HG02943 (cell line): ENCODE measurements at regions not wholly inside any gene's neighbourhood (a gene's known extent, or its start where the extent isn't known, plus 50 kb on each side); places are given as distances from the start of the nearest gene placed in this dataset.

ENCODE experiments used
- ATAC-seq: cut with Tn5 transposase; IDR thresholded peaks from one replicate; pipeline ENCODE4 v1.9.1; 2021; ENCODE audit warnings: mild to moderate bottlenecking, low read depth, moderate library complexity; ENCODE audit not compliant: unreplicated experiment

DNA sequence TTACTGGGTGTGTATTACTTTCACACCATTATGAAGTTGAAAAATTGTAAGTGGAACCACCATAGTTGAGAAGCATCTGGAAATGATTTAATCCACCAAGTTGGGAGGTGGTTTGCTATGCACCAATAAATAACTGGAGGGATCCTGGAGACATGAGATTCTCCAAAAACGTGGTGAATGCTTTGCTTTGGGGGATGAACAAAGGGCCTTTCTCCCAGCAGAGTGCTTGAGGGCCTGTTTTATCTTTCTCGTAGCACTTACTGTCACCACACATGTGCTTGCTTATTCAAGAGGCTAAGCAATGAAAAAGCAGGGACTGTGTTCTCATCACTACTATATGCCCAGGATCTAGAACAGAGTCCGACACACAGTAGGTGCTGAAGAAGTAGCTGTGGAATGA, 371.1 kb downstream of the DHX35 start:
- ATAC-seq = no peak

DNA sequence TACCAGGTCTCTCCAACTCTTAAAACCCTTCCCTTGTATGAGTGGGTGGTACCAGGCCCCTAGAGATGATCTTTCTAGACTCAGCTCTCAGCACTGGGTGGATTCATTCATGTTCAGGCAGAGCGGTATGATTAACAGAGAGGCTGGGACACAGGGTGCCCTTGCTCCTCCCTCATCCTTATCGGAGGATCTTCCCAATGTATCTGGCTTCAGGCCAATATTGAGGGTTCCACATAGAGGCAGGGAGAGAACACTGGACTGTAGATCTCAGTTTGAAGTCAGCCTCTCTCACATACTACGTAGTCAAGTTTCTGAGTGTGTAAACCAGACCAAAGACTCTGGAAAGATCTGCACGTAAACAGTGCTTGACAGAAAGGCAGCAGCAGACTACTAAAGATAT, 366.2 kb downstream of the DHX35 start:
- no peak for ATAC-seq

DNA sequence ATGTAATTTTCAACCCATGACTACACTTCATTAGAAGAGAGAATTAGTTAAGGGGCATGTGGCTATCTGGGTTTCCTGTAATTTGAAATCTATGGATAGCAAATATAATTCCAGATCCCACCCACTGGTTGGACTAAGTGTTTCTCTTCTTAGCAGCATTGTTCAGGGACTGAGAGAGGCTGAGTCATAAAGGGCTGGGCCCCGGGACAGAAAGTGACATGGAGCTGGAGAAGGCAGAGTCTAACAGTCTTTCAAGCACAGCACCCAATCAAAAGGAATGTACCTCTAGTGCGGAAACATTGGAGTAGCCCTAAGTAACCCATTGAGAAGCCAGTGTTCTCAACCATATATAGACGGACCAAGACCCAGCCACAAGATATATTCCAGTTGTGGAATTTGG, 363.9 kb downstream of the DHX35 start:
- no peak for ATAC-seq

DNA sequence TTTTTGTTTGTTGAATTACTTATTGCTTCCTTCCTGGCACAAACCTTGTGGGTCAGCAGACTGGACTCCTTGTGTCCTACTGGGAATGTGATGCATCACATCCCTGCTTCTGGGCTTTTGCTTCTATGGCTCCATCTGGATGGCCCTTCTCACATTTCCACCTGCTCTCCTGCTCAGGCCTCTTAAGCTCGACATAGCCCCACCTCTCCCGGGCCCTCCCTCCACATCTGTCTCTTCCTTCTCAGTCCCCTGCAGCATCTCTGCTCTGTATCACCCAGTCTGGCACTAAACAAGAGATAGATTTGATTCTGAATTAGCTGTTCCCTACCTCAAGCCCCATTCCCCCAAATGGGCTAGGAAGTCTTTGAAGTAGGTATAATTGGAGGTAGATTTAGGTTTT, 356.8 kb downstream of the DHX35 start:
- no peak for ATAC-seq

DNA sequence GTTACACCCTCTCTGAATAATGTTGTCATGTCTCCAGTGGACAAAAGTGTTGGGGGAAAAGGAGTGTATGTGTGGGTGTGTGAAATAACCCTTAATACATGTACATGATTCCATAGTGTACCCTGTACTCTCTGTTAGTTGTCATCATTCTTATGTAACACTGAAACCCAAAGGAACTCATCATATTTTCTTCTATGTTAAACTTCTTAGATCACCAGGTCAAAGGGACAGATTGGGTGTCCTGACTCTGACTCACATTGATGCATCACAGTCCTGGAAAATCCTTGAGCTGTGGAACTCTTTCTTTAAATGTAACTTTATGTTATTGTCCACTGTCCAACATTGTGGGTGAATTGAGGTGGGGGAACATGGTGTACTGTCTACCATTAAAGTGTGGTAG, 350.5 kb downstream of the DHX35 start:
- ATAC-seq = no peak

DNA sequence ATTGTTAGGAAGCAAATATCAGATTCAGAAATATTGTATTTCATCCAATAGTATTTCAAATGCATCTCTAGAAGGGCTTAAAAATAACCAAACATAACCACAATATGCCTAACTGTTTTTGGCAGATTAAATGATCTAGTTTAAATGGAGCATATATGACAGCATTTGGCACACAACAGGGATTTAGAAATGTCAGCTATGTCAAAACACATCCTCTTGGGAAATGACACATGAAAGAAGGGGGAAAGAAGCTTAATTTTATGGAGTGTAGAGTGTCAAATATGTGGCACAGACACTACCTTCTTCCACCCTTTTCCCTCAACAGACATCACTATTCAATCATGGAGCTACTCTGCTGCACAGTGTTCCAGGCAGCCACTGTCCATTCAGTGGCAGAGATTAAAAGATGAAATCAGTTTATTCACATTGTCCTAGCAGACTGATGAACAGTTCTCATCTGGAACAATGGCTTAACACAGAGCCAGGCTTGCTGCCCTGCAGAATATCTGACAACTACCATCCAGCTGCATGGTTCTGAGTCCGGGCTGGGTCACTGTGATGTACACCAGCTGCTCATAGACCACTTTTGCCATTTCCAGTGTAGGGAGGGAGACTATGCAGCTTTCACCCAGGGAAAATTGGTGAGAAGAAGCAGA, 349.8 kb downstream of the DHX35 start:
- no peak for ATAC-seq

DNA sequence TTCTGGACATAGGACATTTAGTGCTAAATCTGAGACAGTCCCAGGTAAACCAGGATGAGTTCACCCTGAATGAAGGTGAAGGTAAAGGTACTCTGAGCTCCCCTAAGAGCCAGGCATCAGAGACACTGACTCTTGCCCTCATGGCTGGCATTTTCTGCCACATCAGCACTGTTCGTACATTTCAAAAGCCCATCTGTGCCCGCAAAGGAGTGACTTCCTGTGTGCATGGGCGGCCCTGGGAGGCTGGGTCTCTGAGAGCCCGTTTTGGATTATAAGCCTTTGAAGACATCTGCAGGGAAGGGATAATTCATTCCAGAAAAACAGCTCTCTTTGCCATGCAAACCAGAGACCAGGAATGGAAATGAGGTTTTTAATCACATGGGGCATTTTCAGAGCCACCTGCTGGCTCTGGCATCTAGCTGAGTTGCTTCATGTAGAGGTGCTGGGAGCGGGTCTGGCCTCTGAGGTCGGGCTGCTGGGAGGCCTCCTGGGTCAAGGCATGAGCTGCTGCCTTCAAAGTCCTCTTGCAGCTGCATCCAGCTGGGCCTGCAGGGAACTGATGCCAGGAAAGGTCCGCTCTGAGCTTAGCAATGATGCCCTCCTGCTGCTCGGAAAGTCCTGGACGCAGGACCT, 348.3 kb downstream of the DHX35 start:
- no peak for ATAC-seq

DNA sequence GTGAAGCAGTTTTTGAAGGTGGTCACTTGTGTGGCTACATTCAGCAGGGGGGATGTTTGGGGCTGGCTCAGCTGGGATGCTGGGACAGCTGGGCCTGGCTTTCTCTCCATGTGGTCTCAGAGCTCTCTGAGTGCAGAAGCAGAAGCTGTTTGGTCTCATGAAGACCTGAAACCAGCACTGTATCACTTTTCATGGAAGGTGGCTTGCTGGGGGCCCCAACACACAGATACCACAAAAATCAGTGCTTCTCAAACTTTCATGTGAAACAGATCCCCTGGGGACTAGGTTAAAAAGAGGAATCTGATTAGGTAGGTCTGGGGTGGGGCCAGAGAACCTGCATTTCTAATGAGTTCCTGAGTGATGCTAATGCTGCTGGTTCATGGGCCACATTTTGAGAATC, 347.3 kb downstream of the DHX35 start:
- no peak for ATAC-seq

DNA sequence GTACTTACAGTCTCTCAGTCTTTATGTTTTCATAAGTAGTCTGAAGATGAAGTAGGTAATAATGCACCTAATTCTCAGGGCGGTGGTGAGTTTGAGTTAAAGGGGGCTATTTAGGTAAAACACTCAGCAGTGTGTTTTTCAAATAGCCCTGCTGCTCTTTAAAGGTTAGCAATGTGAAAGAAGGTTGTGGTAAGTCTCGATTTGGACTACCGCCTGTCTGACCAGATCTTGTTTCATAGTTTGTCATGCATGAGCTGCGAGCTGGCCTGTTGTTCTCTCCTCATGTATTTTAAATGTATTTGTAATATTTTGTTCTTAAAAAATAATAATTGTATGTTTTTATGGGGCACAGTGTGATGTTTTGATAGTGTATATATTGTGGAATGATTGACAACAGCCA, 340.2 kb downstream of the DHX35 start:
- no peak for ATAC-seq

DNA sequence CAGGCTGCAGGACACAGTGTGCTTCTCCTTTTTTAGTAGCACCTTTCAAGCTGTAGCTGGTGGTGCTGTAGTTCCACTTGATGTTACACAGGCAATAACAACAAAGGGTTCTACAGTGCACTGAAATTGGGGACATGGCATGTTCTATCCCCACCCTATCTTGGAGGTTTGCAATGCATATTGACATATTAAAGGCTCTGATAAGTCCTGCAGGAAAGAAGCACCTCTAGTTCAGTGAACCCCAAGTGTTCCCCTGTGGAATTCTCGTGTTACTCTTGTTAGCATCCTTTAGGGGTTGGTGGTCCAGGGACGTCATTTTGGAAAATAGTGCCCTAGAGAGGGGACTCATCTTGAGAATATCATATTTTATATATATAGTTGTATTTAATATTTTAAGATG, 337.6 kb downstream of the DHX35 start:
- ATAC-seq = no peak

DNA sequence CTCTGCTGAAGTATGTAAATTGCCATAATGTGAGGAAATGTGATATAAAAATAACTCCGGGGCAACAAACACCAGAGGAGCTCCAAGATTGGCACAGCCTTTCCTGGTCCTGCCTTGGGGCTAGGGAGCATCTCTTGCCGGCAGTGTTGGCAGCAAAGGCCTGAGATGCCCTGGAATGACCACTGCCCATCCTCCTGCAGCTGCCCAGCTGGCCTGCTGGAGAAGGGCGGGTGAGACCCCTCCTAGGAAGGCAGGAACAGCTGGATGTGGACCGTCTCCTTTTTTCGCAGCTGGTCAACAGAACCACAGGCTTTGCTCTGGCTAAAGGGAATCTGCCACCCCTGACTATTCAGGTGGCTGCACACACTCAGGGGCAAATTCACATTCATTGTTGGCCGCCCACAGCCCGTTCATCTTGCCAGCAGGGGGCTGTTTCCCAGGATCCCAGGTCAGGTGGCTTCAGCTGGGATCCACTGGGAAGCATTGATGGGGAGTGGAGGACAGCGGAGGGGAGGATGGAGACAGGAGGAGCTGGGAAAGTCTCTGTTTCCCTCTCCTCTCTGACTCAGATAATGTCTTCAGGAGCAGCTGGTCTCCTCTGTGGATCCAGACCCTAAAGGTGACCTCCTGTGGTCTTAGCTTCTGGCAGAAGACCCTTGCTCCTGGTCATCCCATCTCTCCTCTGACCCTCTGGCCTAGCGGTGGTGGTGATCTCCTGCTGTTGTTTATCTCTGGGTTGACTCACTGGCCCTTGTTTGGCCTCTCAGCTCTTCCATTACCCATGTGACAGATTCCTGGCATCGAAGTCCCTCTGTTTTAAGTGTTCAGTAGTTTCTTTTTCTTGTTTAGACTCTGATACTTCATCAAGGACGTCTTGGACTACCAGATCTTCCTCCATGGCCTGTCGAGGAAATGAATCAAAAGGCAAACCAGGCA, 336.7 kb downstream of the DHX35 start:
- no peak for ATAC-seq

DNA sequence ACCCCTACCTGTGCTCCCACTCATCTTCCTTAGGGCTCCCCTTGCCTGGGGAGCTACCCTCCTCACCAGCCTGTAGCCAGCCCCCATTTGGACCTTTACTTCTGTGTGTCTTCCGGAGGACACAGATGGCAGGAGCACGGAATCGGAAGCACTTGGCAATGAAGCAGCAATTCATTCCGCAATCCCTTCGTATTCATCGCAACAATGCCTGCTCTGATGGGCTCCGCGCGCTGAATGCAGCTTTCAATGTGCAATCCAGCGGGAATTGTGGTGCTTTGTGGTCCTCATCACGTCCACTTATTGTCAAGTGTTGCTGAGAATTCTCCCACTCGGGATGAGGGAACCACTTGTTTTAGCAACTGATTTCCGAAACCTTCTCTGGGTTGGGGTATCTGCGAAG, 336.0 kb downstream of the DHX35 start:
- no peak for ATAC-seq

DNA sequence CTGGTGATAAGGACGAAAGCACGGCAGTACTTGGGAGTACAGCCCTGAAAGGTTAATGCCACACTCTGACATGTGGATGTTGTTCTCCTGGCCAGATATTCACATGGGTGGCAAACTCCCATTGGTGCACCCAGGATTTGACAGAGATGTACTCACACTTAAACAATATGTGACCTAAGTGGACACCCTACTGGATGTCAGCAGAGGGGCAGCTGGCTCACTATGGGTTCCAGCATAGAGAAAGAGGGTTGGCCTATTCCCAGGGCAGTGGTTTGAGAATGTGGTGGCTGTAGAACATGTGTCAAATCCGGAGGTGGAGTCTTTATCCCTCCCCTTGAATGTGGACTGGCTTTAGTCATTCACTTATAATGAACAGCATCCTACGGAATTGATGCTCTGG, 333.2 kb downstream of the DHX35 start:
- ATAC-seq = no peak

DNA sequence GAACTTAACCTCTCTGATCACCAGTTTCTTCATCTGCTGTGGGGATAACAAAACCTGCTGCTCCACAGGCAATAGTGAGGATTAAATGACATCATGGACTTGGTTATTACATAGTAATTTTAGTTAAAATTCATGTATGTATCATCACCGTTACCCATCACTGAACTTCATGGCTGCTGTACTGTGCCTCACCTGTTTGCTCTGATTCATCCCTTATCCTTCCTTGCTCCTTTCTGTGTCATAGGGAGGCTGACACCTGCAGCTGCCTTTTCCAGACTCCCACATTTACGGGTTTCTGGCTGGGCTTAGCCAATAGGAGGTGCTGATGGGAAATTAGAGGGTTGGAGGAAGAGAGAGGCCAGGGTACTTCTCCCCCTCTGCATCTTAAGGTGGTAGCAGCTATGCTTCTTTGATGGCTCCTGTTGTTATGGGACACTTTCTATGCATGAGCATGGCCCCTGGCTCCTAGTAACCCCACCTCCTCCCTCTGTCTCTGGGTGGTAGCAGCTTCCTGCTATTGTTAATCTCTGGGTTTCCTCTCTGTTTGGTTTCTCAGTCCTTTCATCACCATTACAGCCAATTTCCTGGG, 332.1 kb downstream of the DHX35 start:
- ATAC-seq = no peak

DNA sequence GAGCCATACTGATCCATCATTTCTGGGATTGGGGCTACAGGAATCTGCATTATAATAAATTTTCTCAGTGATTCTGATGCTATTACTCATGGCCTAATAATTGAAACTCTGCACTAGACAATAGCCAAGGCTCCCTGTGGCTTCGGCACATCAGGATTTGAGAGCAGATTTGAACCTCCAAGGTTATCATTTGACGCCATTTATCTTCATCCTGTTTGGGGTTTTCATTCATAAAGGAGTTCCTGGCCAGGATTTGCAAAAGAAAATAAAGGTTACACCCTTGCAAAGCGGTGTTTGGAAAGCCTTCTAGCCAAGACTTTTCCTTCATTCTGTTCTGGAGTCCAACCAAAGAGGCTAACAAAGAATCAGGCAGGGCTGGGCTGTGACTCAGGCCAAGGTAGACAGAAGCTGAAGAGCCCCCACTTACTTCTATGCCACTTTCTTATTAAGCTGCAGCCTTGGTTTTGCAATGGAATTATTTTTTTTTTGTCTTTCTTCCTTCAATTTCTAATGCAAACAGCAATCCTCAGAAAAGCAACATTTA, 330.1 kb downstream of the DHX35 start:
- no peak for ATAC-seq

DNA sequence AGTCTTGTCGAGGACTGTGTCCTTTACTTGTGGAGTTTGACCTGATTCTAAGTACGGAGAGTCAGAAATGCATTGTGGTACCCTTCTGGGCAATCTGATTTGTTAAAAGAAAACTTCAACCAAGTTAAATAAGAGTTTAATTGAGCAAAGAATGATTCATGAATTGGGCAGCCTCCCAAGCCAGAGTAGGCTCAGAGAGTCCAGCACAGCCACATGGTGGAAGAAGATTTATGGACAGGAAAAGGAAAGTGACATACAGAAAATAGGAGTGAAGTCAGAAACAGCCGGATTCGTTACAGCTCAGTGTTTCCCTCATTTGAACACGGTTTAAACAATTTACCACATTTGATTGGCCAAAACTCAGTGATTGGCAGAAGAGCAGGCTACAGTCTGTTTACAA, 329.2 kb downstream of the DHX35 start:
- ATAC-seq = no peak

DNA sequence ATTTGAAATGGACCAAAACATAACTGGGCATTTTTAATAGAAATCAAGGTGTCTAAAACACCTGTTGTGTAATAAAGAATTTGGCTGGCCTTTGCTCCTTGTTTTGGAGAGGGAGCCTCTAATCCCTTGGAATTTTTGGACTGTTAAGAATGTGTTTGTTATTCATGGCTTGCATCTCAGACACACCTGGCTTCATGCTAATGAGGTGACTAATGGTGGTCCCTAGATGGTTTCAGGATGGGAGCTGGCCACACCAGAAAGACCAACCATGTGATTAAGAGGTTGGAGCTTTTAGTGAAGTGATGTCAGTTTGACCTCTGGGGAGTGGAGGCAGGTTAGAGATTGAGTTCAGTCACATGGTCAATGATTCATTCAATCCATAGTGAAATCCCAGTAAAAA, 328.4 kb downstream of the DHX35 start:
- ATAC-seq = no peak

DNA sequence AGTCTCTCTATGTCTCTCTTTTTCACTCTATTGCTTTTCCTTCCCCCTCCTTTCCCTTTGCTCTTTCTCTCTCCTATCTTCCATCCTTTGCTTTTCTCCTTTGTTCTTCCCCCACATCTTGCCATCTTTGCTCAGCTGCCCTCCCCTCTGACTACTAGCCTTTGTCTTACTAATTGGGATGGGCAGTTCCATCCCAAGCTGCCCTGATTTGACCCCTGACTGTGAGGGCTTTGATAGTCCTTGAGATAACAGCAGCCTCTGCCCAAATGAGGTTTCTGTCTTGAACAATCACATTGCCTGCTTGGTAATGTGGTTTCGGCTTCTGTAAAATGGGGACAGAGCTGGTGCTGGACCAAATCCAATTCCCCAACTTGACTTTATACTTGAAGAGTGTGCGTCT, 327.7 kb downstream of the DHX35 start:
- ATAC-seq = no peak

DNA sequence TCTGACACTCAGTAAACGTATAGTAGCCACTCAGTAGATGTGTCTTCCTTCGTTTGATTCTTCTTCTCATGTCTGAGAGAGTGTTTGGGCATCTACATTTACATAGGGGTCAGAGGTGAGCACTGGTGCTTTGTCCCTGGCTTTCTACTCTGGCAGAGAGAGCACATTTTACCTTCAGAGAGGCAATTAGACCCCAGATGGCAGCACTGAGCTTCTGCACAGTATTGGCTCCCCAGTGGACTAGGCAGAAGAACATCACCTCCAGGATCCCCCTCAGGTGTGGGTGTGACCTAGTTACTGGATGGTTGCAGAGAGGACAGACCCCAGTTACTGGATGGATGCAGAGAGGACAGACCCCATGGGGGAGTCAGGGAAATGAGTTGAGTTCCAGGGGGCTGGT, 327.2 kb downstream of the DHX35 start:
- no peak for ATAC-seq

DNA sequence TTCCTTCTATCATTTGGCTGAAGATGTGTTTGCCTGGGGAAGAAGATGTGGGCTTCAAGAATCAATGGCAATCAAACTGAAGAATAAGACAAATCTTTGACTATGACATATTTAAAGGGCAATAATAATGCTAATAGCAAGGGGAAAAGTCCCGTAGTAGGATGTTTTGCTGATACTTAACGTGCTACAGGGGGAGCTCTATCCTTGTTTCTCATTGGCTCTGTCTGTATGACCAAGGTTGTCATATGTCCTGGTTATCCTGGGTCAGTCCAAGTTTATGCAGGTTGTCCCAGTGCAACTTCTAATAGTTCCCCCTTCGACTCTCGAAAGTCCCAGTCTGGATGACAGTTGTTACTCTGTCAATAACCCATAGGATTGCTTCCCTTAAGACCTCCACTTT, 321.3 kb downstream of the DHX35 start:
- no peak for ATAC-seq

DNA sequence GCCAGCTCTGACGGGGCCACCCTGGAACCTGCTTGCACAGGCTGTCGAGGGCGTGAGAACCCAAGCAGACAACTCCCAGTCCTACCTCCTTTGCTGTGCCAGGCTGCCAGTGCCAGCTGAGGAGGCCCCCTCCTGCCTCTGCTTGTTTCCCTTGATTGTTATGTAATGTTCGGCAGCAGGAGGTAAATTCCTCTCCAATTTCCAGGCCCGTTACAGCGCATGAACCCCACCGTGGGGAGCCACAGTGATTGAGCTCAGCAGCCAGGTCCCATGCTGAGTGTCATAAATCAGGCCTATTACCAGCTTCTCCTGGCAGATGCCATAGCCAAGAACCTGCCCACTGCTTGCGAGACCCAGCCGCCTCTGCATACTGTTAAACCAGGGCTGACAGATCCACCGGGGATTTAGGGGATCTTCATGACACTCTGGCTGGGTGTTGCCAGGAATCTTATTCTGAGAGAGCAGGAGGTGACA, 320.5 kb downstream of the DHX35 start:
- ATAC-seq = no peak
